NCI-H2196 (cell line): ENCODE measurements at regions not wholly inside any gene's neighbourhood (a gene's known extent, or its start where the extent isn't known, plus 50 kb on each side); places are given as distances from the start of the nearest gene placed in this dataset.
"Not testable (repeated sequence)": the region's sequence is repeated elsewhere in the genome, so short reads cannot be mapped to it uniquely, and the experiment has no call there.

Experiments used
- DNase-seq: peaks from one replicate; lab custom pipeline; 2025; ENCODE audit not compliant: unreplicated experiment; lab: John Stamatoyannopoulos, UW

GRCh38 chr21:28431022-28431421 is 561.7 kb downstream of the LTN1 start:
- no peak for DNase-seq

- DNase-seq: no peak
Measured at GRCh38 chr21:28429161-28429560, 563.5 kb downstream of the LTN1 start.

GRCh38 chr21:28427394-28428022 is 565.2 kb downstream of the LTN1 start:
- DNase-seq: no peak

- no peak for DNase-seq
Measured at GRCh38 chr21:28426545-28426944, 566.1 kb downstream of the LTN1 start.

GRCh38 chr21:28423521-28424190 is 569.0 kb downstream of the LTN1 start:
- no peak for DNase-seq

- DNase-seq: no peak
Measured at GRCh38 chr21:28421716-28422524, 570.8 kb downstream of the LTN1 start.

GRCh38 chr21:28419811-28420210 is 572.9 kb downstream of the LTN1 start:
- DNase-seq: no peak

- DNase-seq: no peak
Measured at GRCh38 chr21:28418726-28419514, 573.8 kb downstream of the LTN1 start.

GRCh38 chr21:28410256-28410655 is 582.4 kb downstream of the LTN1 start:
- DNase-seq: no peak

GRCh38 chr21:28402616-28402989 is 590.1 kb downstream of the LTN1 start:
- no peak for DNase-seq

- DNase-seq: no peak
Measured at GRCh38 chr21:28397040-28397439, 595.6 kb downstream of the LTN1 start.

- no peak for DNase-seq
Measured at GRCh38 chr21:28396421-28396820, 596.3 kb downstream of the LTN1 start.

- DNase-seq: peak; percentile 4
Measured at GRCh38 chr21:28393279-28393678, 599.4 kb downstream of the LTN1 start.

GRCh38 chr21:28391938-28392849 is 600.5 kb downstream of the LTN1 start:
- DNase-seq: no peak

GRCh38 chr21:28387220-28387619 is 605.5 kb downstream of the LTN1 start:
- DNase-seq: no peak

GRCh38 chr21:28385845-28386244 is 606.8 kb downstream of the LTN1 start:
- DNase-seq: no peak

- DNase-seq: not testable (repeated sequence)
Measured at GRCh38 chr21:28381000-28381745, 611.5 kb downstream of the LTN1 start.

- DNase-seq: no peak
Measured at GRCh38 chr21:28380241-28380640, 612.4 kb downstream of the LTN1 start.

- no peak for DNase-seq
Measured at GRCh38 chr21:28378026-28378425, 614.7 kb downstream of the LTN1 start.
